Peyer's patch (tissue), 4 donors: ENCODE measurements at regions not wholly inside any gene's neighbourhood (a gene's known extent, or its start where the extent isn't known, plus 50 kb on each side); places are given as distances from the start of the nearest gene placed in this dataset.

Source experiments
- POLR2A ChIP-seq, 2 donors: fragments of 450-650 bp; IDR thresholded peaks; one replicate each; pipeline ENCODE4 v1.5.1; 2017; ENCODE audit warnings: antibody characterized with exemption in 2 of 2, mild to moderate bottlenecking in 2 of 2, moderate library complexity in 2 of 2
- TF ChIP-seq, protein P1 (sequence below), 6 experiments: fragments of 450-650 bp in 4 of 6; fragments of 200-600 bp in 2 of 6; sonication (generic) in 1 of 6; IDR thresholded peaks; one replicate each; pipeline ENCODE4 v1.5.1; 2017 to 2019; ENCODE audit warnings: antibody characterized with exemption in 6 of 6, mild to moderate bottlenecking in 3 of 6, moderate library complexity in 1 of 6

DNA sequence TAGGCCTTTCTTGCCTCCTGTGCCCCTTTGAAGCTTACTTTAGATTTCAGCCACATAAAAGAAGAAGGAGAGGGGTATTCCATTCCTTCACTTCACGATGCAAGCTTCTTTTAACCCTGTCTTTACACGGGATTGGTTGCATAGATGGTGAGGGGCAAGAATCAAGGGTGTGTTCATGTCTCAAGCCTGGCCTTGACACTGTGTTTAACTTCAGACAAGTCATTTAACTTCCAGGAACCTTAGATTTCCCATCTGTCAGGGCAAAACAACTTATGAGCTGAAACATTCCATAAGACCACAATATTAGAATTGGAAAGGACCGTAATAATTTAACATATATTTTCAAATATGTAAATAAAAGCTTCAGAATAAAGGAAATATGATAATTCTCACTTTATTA, 344.5 kb downstream of the MFSD1 start:
- TF ChIP-seq, protein P1, sequence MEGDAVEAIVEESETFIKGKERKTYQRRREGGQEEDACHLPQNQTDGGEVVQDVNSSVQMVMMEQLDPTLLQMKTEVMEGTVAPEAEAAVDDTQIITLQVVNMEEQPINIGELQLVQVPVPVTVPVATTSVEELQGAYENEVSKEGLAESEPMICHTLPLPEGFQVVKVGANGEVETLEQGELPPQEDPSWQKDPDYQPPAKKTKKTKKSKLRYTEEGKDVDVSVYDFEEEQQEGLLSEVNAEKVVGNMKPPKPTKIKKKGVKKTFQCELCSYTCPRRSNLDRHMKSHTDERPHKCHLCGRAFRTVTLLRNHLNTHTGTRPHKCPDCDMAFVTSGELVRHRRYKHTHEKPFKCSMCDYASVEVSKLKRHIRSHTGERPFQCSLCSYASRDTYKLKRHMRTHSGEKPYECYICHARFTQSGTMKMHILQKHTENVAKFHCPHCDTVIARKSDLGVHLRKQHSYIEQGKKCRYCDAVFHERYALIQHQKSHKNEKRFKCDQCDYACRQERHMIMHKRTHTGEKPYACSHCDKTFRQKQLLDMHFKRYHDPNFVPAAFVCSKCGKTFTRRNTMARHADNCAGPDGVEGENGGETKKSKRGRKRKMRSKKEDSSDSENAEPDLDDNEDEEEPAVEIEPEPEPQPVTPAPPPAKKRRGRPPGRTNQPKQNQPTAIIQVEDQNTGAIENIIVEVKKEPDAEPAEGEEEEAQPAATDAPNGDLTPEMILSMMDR (IDR thresholded peaks at IDR 0.05) = no peak
- TF ChIP-seq POLR2A (IDR thresholded peaks at IDR 0.05) = no peak
